Neuron (in vitro differentiated cells): ENCODE measurements at regions not wholly inside any gene's neighbourhood (a gene's known extent, or its start where the extent isn't known, plus 50 kb on each side); places are given as distances from the start of the nearest gene placed in this dataset.

Source experiments
- H2AFZ ChIP-seq: one replicate; pipeline ENCODE4 v1.6.1; 2013; ENCODE audit warnings: low read depth, mild to moderate bottlenecking, inconsistent platforms, low read length, moderate library complexity
- H3K27me3 ChIP-seq: one replicate; pipeline ENCODE4 v1.6.1; 2013; ENCODE audit warnings: low read length; ENCODE audit not compliant: insufficient read depth
- H3K36me3 ChIP-seq: one replicate; pipeline ENCODE4 v1.6.1; 2013; ENCODE audit warnings: low read length; ENCODE audit not compliant: insufficient read depth
- H3K4me1 ChIP-seq: one replicate; pipeline ENCODE4 v1.6.1; 2013; ENCODE audit warnings: low read length; ENCODE audit not compliant: insufficient read depth
- H3K4me3 ChIP-seq: 2 replicates; pipeline ENCODE4 v1.5.1; 2013; ENCODE audit warnings: mild to moderate bottlenecking, low read length, moderate library complexity
- H3K9me3 ChIP-seq: one replicate; pipeline ENCODE4 v1.6.1; 2013; ENCODE audit warnings: low read length

DNA sequence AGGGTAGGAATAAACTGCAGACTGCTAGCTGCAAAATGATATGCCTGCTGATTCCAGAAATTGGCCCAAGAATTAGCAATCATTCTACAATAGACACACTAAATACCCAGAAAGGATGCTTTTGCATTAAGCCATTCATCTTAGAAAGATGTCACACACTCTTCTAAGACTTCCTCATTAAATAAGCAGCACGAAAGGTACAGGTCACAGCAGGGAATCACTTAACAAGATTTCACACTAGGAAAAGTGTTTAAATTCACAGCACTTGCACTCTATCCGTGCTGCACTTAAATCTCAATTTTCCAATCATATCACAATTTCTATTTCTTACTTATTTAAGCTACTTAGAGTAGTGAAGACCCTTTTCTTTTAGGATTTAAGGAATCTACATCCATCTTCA is 372.8 kb upstream of the CBLB start:
- H3K4me3 ChIP-seq = no peak overlapping the region

GRCh38 chr3:106242781-106243180 is 374.0 kb upstream of the CBLB start:
- H3K9me3 ChIP-seq = no peaks in the 10 kb centered on the region
- no peak overlapping the region for H3K4me3 ChIP-seq
- no peaks in the 10 kb centered on the region for H3K36me3 ChIP-seq
- H2AFZ ChIP-seq = no peak overlapping the region
- H3K4me1 ChIP-seq = peaks cover 25% of the 10 kb centered on the region
- H3K27me3 ChIP-seq = no peaks in the 10 kb centered on the region

More for the DNA sequence above, 372.8 kb upstream of the CBLB start:
- peaks cover 3% of the 10 kb centered on the region for H3K9me3 ChIP-seq
- H3K4me1 ChIP-seq = peaks cover 25% of the 10 kb centered on the region
- H3K27me3 ChIP-seq = no peaks in the 10 kb centered on the region
- H2AFZ ChIP-seq = no peak overlapping the region
- H3K36me3 ChIP-seq = no peaks in the 10 kb centered on the region

DNA sequence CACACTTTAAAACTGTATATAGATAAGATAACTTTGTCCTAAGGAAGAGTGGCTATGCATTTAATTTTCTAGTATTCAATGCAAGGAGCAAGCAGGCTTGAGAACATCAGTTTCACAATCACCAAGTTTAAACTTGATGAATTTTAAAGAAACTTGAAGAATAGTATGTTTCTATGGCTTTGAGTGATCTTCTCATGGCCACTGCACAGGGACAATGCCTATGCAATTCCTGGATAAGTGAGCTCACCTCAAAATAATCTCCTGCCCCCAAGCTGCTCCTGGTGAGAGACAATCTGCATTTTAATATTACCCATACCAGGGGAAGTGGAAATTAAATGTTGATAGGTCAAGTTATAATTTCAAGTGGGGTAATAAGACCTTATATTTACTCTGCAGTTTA is 376.6 kb upstream of the CBLB start:
- H3K27me3 ChIP-seq = no peaks in the 10 kb centered on the region

DNA sequence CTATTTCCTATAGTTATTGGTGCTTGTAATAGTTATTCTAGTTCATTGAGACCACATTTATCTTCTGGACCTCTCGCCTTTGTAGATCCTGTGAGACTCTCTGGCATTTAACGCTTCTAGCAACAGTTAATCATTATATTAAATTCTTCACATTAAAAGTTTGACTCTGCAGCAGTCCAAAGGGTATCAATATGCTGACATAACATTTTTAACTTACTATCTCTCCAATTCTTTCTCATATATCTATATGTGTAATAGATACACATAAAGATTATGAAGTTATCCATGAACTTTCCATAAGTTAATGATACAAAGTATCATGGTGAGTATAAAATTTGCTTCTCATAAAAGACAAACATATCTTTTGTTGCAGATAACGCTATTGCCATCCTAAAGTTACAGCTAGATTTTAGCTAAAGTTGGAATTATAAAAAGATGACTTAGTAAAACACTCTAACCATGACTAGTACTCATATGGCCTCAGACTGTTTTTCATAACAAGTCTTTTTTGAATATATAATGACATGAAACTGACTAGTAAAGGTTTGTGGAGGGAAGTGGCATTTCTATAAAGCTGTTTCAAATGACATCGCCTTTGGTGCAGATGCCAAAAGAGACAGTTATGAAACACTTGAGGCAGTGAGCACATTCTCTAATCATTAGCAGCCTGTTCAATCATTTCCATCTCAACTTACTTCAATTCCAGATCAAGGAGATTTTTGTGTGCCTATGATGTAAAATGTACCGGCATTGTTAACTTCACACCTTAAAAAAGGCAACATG is 379.3 kb upstream of the CBLB start:
- no peak overlapping the region for H2AFZ ChIP-seq
- no peak overlapping the region for H3K4me3 ChIP-seq
- peaks cover 21% of the 10 kb centered on the region for H3K4me1 ChIP-seq
- peaks cover 8% of the 10 kb centered on the region for H3K9me3 ChIP-seq
- no peaks in the 10 kb centered on the region for H3K36me3 ChIP-seq
- H3K27me3 ChIP-seq = no peaks in the 10 kb centered on the region

More for the DNA sequence above, 376.6 kb upstream of the CBLB start:
- no peaks in the 10 kb centered on the region for H3K9me3 ChIP-seq
- peaks cover 25% of the 10 kb centered on the region for H3K4me1 ChIP-seq
- no peak overlapping the region for H3K4me3 ChIP-seq
- H2AFZ ChIP-seq = peak overlapping the region; percentile 10
- no peaks in the 10 kb centered on the region for H3K36me3 ChIP-seq

GRCh38 chr3:106249159-106249558 is 380.3 kb upstream of the CBLB start:
- no peaks in the 10 kb centered on the region for H3K27me3 ChIP-seq
- no peak overlapping the region for H2AFZ ChIP-seq
- H3K4me3 ChIP-seq = no peak overlapping the region
- H3K9me3 ChIP-seq = peaks cover 8% of the 10 kb centered on the region
- peaks cover 16% of the 10 kb centered on the region for H3K4me1 ChIP-seq
- H3K36me3 ChIP-seq = no peaks in the 10 kb centered on the region

DNA sequence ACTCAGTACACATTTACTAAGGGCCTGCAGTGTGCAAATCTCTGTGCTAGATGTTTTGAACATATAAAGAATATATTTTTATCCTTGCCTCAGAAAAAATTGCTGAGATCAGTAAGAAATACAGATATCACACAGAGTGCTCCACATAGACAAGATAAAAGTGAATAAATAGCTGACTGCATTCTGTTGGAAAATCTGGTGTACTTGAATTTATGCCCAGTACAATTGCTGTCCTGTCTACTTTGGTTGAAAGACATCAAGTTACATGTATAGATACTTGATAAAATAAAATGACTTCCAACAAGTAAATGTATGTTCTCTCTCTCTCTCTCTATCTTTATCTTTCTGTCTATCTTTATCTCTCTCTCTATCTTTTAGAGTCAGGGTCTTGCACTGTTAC is 381.2 kb upstream of the CBLB start:
- Histone ChIP-seq H3K4me3 (no peak overlapping the region), H3K36me3 (no peaks in the 10 kb centered on the region), H3K4me1 (peaks cover 9% of the 10 kb centered on the region), H2AFZ (no peak overlapping the region), H3K27me3 (no peaks in the 10 kb centered on the region), H3K9me3 (peaks cover 8% of the 10 kb centered on the region)

GRCh38 chr3:106251160-106251892 is 382.5 kb upstream of the CBLB start:
- H3K36me3 ChIP-seq = no peaks in the 10 kb centered on the region
- no peak overlapping the region for H3K4me3 ChIP-seq
- H3K27me3 ChIP-seq = no peaks in the 10 kb centered on the region
- no peak overlapping the region for H2AFZ ChIP-seq
- peaks cover 8% of the 10 kb centered on the region for H3K9me3 ChIP-seq
- H3K4me1 ChIP-seq = no peaks in the 10 kb centered on the region

DNA sequence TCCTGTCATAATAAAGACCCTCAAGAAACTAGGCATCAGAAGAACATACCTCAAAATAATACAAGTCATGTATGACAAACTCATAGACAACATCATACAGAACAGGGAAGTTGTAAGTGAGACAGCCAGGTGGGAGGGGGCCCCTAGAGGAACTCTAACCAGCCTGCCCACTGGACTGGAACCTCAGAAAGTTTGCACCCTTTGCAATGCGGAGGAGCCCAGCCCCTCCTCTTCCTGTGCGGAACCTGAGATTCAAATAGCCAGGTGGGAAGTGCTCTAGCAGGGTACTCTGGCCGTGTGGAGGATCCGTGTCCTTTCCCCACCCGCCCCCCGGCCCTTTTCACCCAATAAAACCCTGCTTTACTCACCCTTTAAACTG is 387.0 kb upstream of the CBLB start:
- Histone ChIP-seq H3K36me3 (no peaks in the 10 kb centered on the region), H3K4me3 (no peak overlapping the region), H3K27me3 (no peaks in the 10 kb centered on the region), H2AFZ (no peak overlapping the region), H3K9me3 (peaks cover 7% of the 10 kb centered on the region), H3K4me1 (no peaks in the 10 kb centered on the region)

DNA sequence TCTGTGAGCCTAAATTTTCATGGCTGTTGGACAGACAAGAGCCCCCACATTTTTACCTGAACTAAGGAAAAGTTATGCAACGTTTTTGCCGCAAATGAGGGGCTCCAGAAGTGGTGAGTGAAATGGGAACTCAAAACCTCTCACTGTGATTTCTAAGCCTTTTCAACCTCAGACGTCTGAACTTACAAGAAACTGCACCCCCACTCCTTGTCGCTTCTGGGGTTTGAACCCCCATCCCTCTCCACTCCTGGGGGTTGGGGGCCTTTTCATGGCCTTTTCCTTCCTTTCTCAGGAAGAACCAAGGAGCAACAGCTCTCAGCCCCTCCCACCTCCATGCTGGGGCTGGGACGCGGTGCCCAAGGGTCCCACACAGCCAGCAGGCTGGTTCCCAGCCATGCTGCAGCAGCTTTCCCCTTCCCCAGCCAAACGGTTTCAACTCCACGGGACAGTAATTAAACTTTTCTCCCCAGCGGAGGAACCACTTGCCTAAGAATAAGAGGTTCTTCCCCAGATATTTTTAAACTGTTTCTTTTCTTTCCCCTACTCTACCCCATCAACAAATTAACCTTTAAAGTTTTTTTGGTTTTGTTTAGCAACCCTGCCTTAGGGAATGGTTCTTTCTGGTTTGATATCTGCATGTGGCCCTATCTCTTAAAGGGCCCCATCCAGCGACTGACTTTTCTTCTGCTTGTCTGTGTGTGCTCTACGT is 387.6 kb upstream of the CBLB start:
- H3K27me3 ChIP-seq = no peaks in the 10 kb centered on the region
- no peaks in the 10 kb centered on the region for H3K36me3 ChIP-seq
- no peaks in the 10 kb centered on the region for H3K4me1 ChIP-seq
- no peak overlapping the region for H3K4me3 ChIP-seq
- H3K9me3 ChIP-seq = peaks cover 2% of the 10 kb centered on the region
- H2AFZ ChIP-seq = no peak overlapping the region

- Histone ChIP-seq H3K4me1 (no peaks in the 10 kb centered on the region), H2AFZ (no peak overlapping the region), H3K36me3 (no peaks in the 10 kb centered on the region), H3K9me3 (no peaks in the 10 kb centered on the region), H3K4me3 (no peak overlapping the region), H3K27me3 (no peaks in the 10 kb centered on the region)
Measured at GRCh38 chr3:106257172-106257571, 388.4 kb upstream of the CBLB start.

- no peaks in the 10 kb centered on the region for H3K36me3 ChIP-seq
- no peaks in the 10 kb centered on the region for H3K4me1 ChIP-seq
- H3K4me3 ChIP-seq = no peak overlapping the region
- no peaks in the 10 kb centered on the region for H3K9me3 ChIP-seq
- H3K27me3 ChIP-seq = no peaks in the 10 kb centered on the region
- no peak overlapping the region for H2AFZ ChIP-seq
Measured at GRCh38 chr3:106261396-106261795, 392.6 kb upstream of the CBLB start.

DNA sequence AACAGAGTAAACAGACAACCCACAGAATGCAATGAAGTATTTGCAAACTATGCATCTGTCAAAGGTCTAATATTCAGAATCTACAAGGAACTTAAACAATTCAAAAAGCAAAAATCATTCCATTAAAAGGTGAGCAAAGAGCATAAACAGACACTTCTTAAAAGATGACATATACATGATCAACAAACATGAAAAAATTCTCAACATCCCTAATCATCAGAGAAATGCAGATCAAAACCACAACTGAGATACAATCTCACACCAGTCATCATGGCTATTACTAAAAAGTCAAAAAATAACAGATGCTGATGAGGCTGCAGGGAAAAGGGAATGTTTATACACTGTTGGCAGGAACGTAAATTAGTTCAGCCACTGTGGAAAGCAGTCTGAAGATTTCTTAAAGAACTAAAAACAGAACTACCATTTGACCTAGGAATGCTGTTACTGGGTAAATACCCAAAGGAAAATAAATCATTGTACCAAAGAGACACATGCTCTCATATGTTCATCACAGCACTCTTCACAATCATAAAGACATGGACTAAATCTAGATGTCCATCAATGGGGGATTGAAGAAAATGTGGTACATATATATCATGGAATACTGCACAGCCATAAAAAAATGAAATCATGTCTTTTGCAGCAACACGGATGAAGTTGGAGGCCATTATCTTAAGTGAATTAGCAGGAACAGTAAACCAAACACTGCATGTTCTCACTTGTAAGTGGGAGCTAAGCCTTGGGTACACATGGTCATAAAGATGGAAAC is 393.3 kb upstream of the CBLB start:
- Histone ChIP-seq H3K27me3 (no peaks in the 10 kb centered on the region), H3K4me3 (no peak overlapping the region), H3K4me1 (no peaks in the 10 kb centered on the region), H2AFZ (no peak overlapping the region), H3K9me3 (no peaks in the 10 kb centered on the region), H3K36me3 (no peaks in the 10 kb centered on the region)
